ENCODE measurements at regions not wholly inside any gene's neighbourhood (a gene's known extent, or its start where the extent isn't known, plus 50 kb on each side); places are given as distances from the start of the nearest gene placed in this dataset.

GRCh38 chr2:188142636-188143295, 148.9 kb upstream of the GULP1 start:
- no peak for TF ChIP-seq CTCF (IDR thresholded peaks at IDR 0.05 in 4 of 5, conservative IDR thresholded peaks at IDR 0.05 in 1 of 5)
- TF ChIP-seq POLR2A (IDR thresholded peaks at IDR 0.05) = no peak

Measured in gastrocnemius medialis (tissue), 4 donors.